Omental fat pad (tissue), 3 donors: ENCODE measurements at regions not wholly inside any gene's neighbourhood (a gene's known extent, or its start where the extent isn't known, plus 50 kb on each side); places are given as distances from the start of the nearest gene placed in this dataset.

Experiments used
- ATAC-seq: fragments of 150-250 bp; one replicate; pipeline ENCODE4 v1.9.1; 2016; ENCODE audit warnings: mild to moderate bottlenecking, moderate library complexity; ENCODE audit not compliant: low FRiP score
- DNase-seq: peaks from one replicate; pipeline ENCODE4 v3.0.0-alpha.2; 2019; ENCODE audit warnings: low spot score
- CTCF ChIP-seq, 3 donors: fragments of 450-650 bp; IDR thresholded peaks; one replicate each; pipeline ENCODE4 v1.5.1; 2016 to 2017; ENCODE audit warnings: antibody characterized with exemption in 3 of 3, mild to moderate bottlenecking in 3 of 3, moderate library complexity in 2 of 3

GRCh38 chr1:88350648-88351047 is 333.4 kb upstream of the PKN2 start:
- no peak for TF ChIP-seq CTCF (IDR thresholded peaks at IDR 0.05)
- no peak for DNase-seq
- ATAC-seq, result no peak

- TF ChIP-seq CTCF (IDR thresholded peaks at IDR 0.05), result no peak
- DNase-seq (no peak), ATAC-seq (no peak)
Measured at GRCh38 chr1:88351960-88352359, 332.1 kb upstream of the PKN2 start.

GRCh38 chr1:88354256-88354655 is 329.8 kb upstream of the PKN2 start:
- no peak for ATAC-seq
- TF ChIP-seq CTCF (IDR thresholded peaks at IDR 0.05), result no peak
- DNase-seq, result no peak

GRCh38 chr1:88357729-88358128 is 326.3 kb upstream of the PKN2 start:
- ATAC-seq (no peak), DNase-seq (no peak)
- TF ChIP-seq CTCF (IDR thresholded peaks at IDR 0.05), result no peak

GRCh38 chr1:88371436-88372023 is 312.5 kb upstream of the PKN2 start:
- ATAC-seq (no peak), DNase-seq (no peak)
- TF ChIP-seq CTCF (IDR thresholded peaks at IDR 0.05), result no peak

- no peak for TF ChIP-seq CTCF (IDR thresholded peaks at IDR 0.05)
- ATAC-seq, result no peak
Measured at GRCh38 chr1:88375977-88376376, 308.1 kb upstream of the PKN2 start.

GRCh38 chr1:88376421-88376820 is 307.7 kb upstream of the PKN2 start:
- ATAC-seq (no peak), DNase-seq (no peak)
- no peak for TF ChIP-seq CTCF (IDR thresholded peaks at IDR 0.05)

More at GRCh38 chr1:88375977-88376376, 308.1 kb upstream of the PKN2 start:
- no peak for DNase-seq
